Gastroesophageal sphincter (tissue), 4 donors: ENCODE measurements at regions not wholly inside any gene's neighbourhood (a gene's known extent, or its start where the extent isn't known, plus 50 kb on each side); places are given as distances from the start of the nearest gene placed in this dataset.

Experiments used
- ATAC-seq: fragments of 150-250 bp; one replicate; pipeline ENCODE4 v1.9.1; 2016; ENCODE audit warnings: mild to moderate bottlenecking, moderate library complexity
- H3K27ac ChIP-seq, 4 donors: fragments of 200-600 bp; sonication (generic) in 3 of 4; 1 replicate in 3 of 4; 2 replicates in 1 of 4; pipeline ENCODE4 v1.5.1; 2016 to 2019
- H3K27me3 ChIP-seq: fragments of 200-600 bp; sonication (generic); one replicate; pipeline ENCODE4 v1.5.1; 2019
- H3K36me3 ChIP-seq, 2 donors: fragments of 200-600 bp; sonication (generic); one replicate each; pipeline ENCODE4 v1.5.1; 2019; ENCODE audit warnings: control low read depth in 1 of 2
- H3K4me1 ChIP-seq, 3 donors: fragments of 200-600 bp; sonication (generic); 1 replicate in 2 of 3; 2 replicates in 1 of 3; pipeline ENCODE4 v1.5.1; 2016 to 2019; ENCODE audit warnings: control low read depth in 2 of 3
- H3K4me3 ChIP-seq, 2 donors: fragments of 200-600 bp; sonication (generic); one replicate each; pipeline ENCODE4 v1.5.1; 2019; ENCODE audit warnings: mild to moderate bottlenecking in 1 of 2, moderate library complexity in 1 of 2
- H3K9me3 ChIP-seq, 3 donors: fragments of 200-600 bp; sonication (generic); one replicate each; pipeline ENCODE4 v1.5.1; 2017 to 2019; ENCODE audit warnings: control low read depth in 2 of 3
- EP300 ChIP-seq: sonication (generic); formaldehyde crosslinking; IDR thresholded peaks from one replicate; pipeline ENCODE4 v1.6.1; 2017; ENCODE audit warnings: antibody characterized with exemption, mild to moderate bottlenecking
- POLR2A ChIP-seq, 2 donors: fragments of 450-650 bp; IDR thresholded peaks; one replicate each; pipeline ENCODE4 v1.6.1; 2017; ENCODE audit warnings: antibody characterized with exemption in 2 of 2, mild to moderate bottlenecking in 2 of 2, moderate library complexity in 1 of 2
- POLR2AphosphoS5 ChIP-seq: sonication (generic); formaldehyde crosslinking; IDR thresholded peaks from one replicate; pipeline ENCODE4 v1.6.1; 2017; ENCODE audit warnings: antibody characterized with exemption
- WGBS, 2 donors: methylation state at CpG; one replicate each; pipeline ENCODE4 v1.1.5; 2018; ENCODE audit warnings: low coverage in 1 of 2; 5-methylcytosine and 5-hydroxymethylcytosine counted together
- TF ChIP-seq, protein P1 (sequence below), 4 experiments: fragments of 200-600 bp in 2 of 4; fragments of 450-650 bp in 2 of 4; sonication (generic) in 1 of 4; IDR thresholded peaks; one replicate each; pipeline ENCODE4 v1.5.1; 2017 to 2019; ENCODE audit warnings: antibody characterized with exemption in 4 of 4, mild to moderate bottlenecking in 2 of 4, moderate library complexity in 2 of 4

DNA sequence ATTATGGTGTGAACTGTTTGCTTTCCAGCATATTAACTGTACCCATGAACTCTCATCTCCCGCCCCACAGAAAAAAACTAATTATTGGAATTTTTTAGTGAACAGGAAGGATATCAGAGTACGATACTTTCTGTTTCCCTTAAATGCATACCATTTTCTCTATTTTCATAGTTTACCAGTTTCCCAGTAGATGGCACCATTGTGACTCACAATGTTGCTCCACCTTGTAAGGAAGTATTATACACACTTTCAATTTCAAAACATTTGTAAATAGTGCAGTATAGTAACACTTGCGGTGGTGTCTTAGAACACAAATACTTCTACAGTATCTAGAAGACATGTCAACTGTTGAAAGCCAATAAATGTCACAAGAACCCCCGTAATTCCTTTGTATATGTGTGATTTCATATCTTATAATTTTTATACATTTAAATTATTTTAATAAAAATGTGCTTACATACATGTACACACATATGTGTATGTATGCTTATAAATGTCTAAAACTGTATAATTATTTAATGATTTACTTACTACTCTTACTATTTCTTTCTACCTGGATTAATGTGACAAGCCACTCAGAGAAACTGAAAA is 167.3 kb downstream of the SLIT2 start:
- peak overlapping the region; percentile 34 to 46 for H3K4me3 ChIP-seq
- ATAC-seq, result peak; percentile 59
- no peaks in the 10 kb centered on the region for H3K36me3 ChIP-seq
- no peaks in the 10 kb centered on the region for H3K27me3 ChIP-seq
- H3K4me1 ChIP-seq, result peaks cover 0 to 25% (median 2%) of the 10 kb centered on the region in 3 donors
- H3K27ac ChIP-seq, result no peak overlapping the region
- no peak for TF ChIP-seq POLR2AphosphoS5
- TF ChIP-seq, protein P1, sequence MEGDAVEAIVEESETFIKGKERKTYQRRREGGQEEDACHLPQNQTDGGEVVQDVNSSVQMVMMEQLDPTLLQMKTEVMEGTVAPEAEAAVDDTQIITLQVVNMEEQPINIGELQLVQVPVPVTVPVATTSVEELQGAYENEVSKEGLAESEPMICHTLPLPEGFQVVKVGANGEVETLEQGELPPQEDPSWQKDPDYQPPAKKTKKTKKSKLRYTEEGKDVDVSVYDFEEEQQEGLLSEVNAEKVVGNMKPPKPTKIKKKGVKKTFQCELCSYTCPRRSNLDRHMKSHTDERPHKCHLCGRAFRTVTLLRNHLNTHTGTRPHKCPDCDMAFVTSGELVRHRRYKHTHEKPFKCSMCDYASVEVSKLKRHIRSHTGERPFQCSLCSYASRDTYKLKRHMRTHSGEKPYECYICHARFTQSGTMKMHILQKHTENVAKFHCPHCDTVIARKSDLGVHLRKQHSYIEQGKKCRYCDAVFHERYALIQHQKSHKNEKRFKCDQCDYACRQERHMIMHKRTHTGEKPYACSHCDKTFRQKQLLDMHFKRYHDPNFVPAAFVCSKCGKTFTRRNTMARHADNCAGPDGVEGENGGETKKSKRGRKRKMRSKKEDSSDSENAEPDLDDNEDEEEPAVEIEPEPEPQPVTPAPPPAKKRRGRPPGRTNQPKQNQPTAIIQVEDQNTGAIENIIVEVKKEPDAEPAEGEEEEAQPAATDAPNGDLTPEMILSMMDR (IDR thresholded peaks at IDR 0.05), result peak; percentile 47 to 60 (median 55)
- no peaks in the 10 kb centered on the region for H3K9me3 ChIP-seq
- WGBS, 2 donors, result 9 to 10% methylated on average over 4 of the region's 4 CpGs

DNA sequence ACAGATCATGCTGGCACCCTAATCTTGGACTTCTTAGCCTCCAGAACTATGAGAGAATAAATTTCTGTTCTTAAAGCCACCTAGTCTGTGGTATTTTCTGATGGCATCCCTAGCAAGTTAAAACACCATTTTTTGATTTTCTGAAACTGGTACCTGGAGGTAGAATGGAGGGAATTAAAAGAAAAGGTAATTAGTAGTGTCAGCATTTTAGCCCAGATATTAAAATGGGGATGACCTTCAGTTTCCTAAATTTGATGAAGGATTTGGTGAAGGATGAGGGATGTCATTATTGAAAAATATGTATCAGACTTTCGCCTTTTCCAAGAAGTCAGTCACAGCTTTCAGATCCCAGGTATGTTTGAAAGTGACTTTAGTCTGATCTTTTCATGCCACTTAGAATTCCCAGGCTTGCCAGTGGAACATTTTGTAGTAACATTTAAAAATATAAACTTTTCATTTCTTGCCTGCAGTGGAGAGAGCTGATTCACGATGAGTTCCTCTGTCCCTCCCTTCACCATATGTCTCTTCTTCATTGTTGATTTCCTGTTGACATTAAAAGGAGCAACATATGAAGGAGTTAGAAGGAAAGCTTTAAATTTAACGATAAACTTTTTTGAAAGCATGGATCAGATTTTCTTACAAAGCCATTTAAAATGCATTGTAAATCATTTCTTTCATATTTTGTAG is 169.4 kb downstream of the SLIT2 start:
- H3K27ac ChIP-seq, result no peak overlapping the region
- no peak for ATAC-seq
- peaks cover 0 to 32% (median 2%) of the 10 kb centered on the region in 3 donors for H3K4me1 ChIP-seq
- no peak for TF ChIP-seq POLR2AphosphoS5
- no peak for TF ChIP-seq EP300
- no peak for TF ChIP-seq POLR2A (IDR thresholded peaks at IDR 0.05)
- TF ChIP-seq, protein P1 (IDR thresholded peaks at IDR 0.05), result no peak
- H3K4me3 ChIP-seq, result no peak overlapping the region
- no peaks in the 10 kb centered on the region for H3K36me3 ChIP-seq
- WGBS, 2 donors, result 61 to 64% methylated on average over 3 of the region's 3 CpGs
- no peaks in the 10 kb centered on the region for H3K9me3 ChIP-seq
- H3K27me3 ChIP-seq, result no peaks in the 10 kb centered on the region

DNA sequence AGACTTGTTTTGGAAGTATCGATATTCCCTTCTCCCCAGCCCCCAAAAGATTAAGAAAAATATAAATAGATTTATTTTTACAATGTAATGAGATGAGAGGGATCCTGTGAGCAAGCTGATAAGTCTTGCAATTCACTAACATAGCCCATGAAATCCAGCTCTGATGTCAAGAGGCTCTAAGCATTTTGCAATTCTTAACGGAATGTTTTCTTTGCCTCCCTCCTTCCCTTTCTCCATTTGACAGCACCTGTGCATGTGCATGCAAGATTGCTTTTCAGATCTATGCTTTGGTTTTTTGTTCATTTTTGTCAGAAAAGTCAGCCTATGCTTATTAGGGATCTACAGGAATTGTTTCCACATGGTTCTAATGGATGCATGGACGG is 169.9 kb downstream of the SLIT2 start:
- no peak for ATAC-seq
- 79 to 81% methylated on average over 3 of the region's 3 CpGs for WGBS, 2 donors

DNA sequence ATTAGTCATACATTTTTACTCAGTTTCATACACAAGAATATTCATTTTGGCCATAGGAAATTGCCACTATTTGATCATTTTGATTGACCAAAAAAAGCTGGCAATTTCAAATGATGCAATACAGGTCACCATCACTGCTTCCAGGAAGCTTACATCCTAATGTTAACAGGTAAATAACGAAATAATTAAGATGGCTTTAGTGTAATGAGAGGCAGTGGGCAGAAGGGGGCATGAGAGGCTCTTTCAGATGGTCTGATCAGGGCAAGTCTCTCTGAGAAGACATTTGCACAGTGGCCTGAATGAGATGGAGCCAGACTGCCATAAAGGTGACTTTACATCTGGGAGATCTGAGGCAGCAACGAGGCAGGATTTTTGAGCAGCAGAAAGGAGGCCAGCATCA is 170.7 kb downstream of the SLIT2 start:
- peak; percentile 49 for ATAC-seq

More for the DNA sequence above, 169.9 kb downstream of the SLIT2 start:
- Histone ChIP-seq H3K9me3 (no peaks in the 10 kb centered on the region), H3K27ac (no peak overlapping the region), H3K4me3 (no peak overlapping the region), H3K27me3 (no peaks in the 10 kb centered on the region), H3K4me1 (peaks cover 0 to 34% (median 2%) of the 10 kb centered on the region in 3 donors), H3K36me3 (no peaks in the 10 kb centered on the region)
- no peak for TF ChIP-seq POLR2AphosphoS5
- TF ChIP-seq, protein P1 (IDR thresholded peaks at IDR 0.05), result no peak
- no peak for TF ChIP-seq EP300
- no peak for TF ChIP-seq POLR2A (IDR thresholded peaks at IDR 0.05)

More for the DNA sequence above, 170.7 kb downstream of the SLIT2 start:
- Histone ChIP-seq H3K36me3 (no peaks in the 10 kb centered on the region), H3K4me1 (peaks cover 0 to 34% (median 2%) of the 10 kb centered on the region in 3 donors), H3K9me3 (no peaks in the 10 kb centered on the region), H3K27me3 (no peaks in the 10 kb centered on the region), H3K27ac (no peak overlapping the region), H3K4me3 (no peak overlapping the region)
- TF ChIP-seq EP300, result no peak
- TF ChIP-seq, protein P1 (IDR thresholded peaks at IDR 0.05), result peak; percentile 10 to 63 (median 52)
- WGBS, 2 donors, result 16 to 40% methylated on average over 1 to 2 of the region's 2 CpGs
